Fibroblast of the aortic adventitia (primary cell): ENCODE measurements at regions not wholly inside any gene's neighbourhood (a gene's known extent, or its start where the extent isn't known, plus 50 kb on each side); places are given as distances from the start of the nearest gene placed in this dataset.

Source experiments
- DNase-seq: peaks from one replicate; pipeline ENCODE4 v3.0.0-alpha.2; 2010; ENCODE audit warnings: low read depth
- H3K4me3 ChIP-seq: 2 replicates; pipeline ENCODE4 v1.5.1; 2011; ENCODE audit warnings: low read depth, mild to moderate bottlenecking, control low read depth, low read length, moderate library complexity
- CTCF ChIP-seq: IDR thresholded peaks from 2 replicates; pipeline ENCODE4 v1.5.1; 2011; ENCODE audit warnings: mild to moderate bottlenecking, low read length, control low read depth, inconsistent platforms; ENCODE audit not compliant: insufficient read depth

GRCh38 chr5:9947225-9947714, 302.4 kb downstream of the ATPSCKMT start:
- peak; percentile 66 for DNase-seq
- H3K4me3 ChIP-seq: no peak overlapping the region
- no peak for TF ChIP-seq CTCF

- DNase-seq: peak; percentile 89
- TF ChIP-seq CTCF: no peak
- H3K4me3 ChIP-seq: no peak overlapping the region
Observed at GRCh38 chr5:9932770-9933169, 302.6 kb upstream of the TAS2R1 start.

- TF ChIP-seq CTCF: no peak
- H3K4me3 ChIP-seq: no peak overlapping the region
- DNase-seq: no peak
Observed at GRCh38 chr5:9930156-9930555, 300.0 kb upstream of the TAS2R1 start.

- H3K4me3 ChIP-seq: no peak overlapping the region
- no peak for DNase-seq
- no peak for TF ChIP-seq CTCF
Observed at GRCh38 chr5:9928326-9928725, 298.2 kb upstream of the TAS2R1 start.

- DNase-seq: peak; percentile 68
- no peak for TF ChIP-seq CTCF
- H3K4me3 ChIP-seq: no peak overlapping the region
Observed at GRCh38 chr5:9927521-9927997, 297.4 kb upstream of the TAS2R1 start.

- TF ChIP-seq CTCF: no peak
- peak; percentile 47 for DNase-seq
- no peak overlapping the region for H3K4me3 ChIP-seq
Observed at GRCh38 chr5:9927106-9927505, 297.0 kb upstream of the TAS2R1 start.

GRCh38 chr5:9924614-9925013, 294.5 kb upstream of the TAS2R1 start:
- DNase-seq: peak; percentile 97
- no peak for TF ChIP-seq CTCF
- no peak overlapping the region for H3K4me3 ChIP-seq
